HCT116 (cell line): ENCODE measurements at regions not wholly inside any gene's neighbourhood (a gene's known extent, or its start where the extent isn't known, plus 50 kb on each side); places are given as distances from the start of the nearest gene placed in this dataset.

ENCODE experiments used
- ATAC-seq: fragments of 200-7000 bp; cut with Tn5 transposase; 2 replicates; pipeline ENCODE4 v1.9.1; 2020; ENCODE audit warnings: mild to moderate bottlenecking, moderate library complexity
- BruUV-seq: library from RNA; stranded (reverse); fragments of 400-500 nt; replicated peaks from 2 replicates; lab custom pipeline; 2021; lab: Mats Ljungman, UMichigan
- CTCF ChIA-PET: fragments of 300-600 bp; sonication (Branson Sonifier 250); formaldehyde crosslinking; loops from one replicate; lab custom pipeline; 2021; ENCODE audit warnings: antibody characterized with exemption; lab: Charles Lee
- POLR2A ChIA-PET: fragments of 300-600, 350-600 bp; sonication (Branson Sonifier 250); formaldehyde crosslinking; loops from one replicate; lab custom pipeline; 2021; ENCODE audit warnings: antibody characterized with exemption; lab: Charles Lee
- RAD21 ChIA-PET, 2 experiments: fragments of 300-600 bp; sonication (Branson Sonifier 250); formaldehyde crosslinking; loops; one replicate each; lab custom pipeline; 2023; ENCODE audit warnings: low total read pairs in 2 of 2; ENCODE audit not compliant: uncharacterized antibody in 2 of 2, unreplicated experiment in 2 of 2, low non-redundant PET in 1 of 2; lab: Charles Lee
- DNase-seq: peaks from one replicate; pipeline ENCODE4 v3.0.0-alpha.2; 2010; ENCODE audit warnings: low read depth, low spot score
- H2AFZ ChIP-seq: fragments of 200-600 bp; shearing (Covaris generic), sonication (generic); 2 replicates; pipeline ENCODE4 v1.6.1; 2017; ENCODE audit warnings: low read depth, mixed run types, mixed read lengths, antibody characterized with exemption, low read length; ENCODE audit not compliant: poor library complexity, severe bottlenecking
- H3K27ac ChIP-seq: 2 replicates; pipeline ENCODE4 v1.5.1; 2012; ENCODE audit warnings: low read depth, low read length
- H3K27me3 ChIP-seq: fragments of 200-600 bp; sonication (generic); 2 replicates; pipeline ENCODE4 v1.6.1; 2016; ENCODE audit warnings: mixed run types, low read length, mixed read lengths; ENCODE audit not compliant: insufficient read depth
- H3K36me3 ChIP-seq, 2 experiments: fragments of 200-500 bp in 1 of 2; fragments of 200-600 bp in 1 of 2; sonication (Bioruptor generic) in 1 of 2; sonication (generic) in 1 of 2; 2 replicates each; pipeline versions ENCODE4 v1.5.1 to v1.6.1; 2014 to 2016; ENCODE audit warnings: low read length in 2 of 2, inconsistent platforms in 1 of 2, mixed read lengths in 1 of 2, mixed run types in 1 of 2; ENCODE audit not compliant: insufficient read depth in 2 of 2, control insufficient read depth in 1 of 2
- H3K4me1 ChIP-seq, 2 experiments: fragments of 200-600 bp in 1 of 2; sonication (generic) in 1 of 2; 2 replicates each; pipeline versions ENCODE4 v1.5.1 to v1.6.1; 2012 to 2017; ENCODE audit warnings: low read length in 2 of 2, inconsistent platforms in 1 of 2, mild to moderate bottlenecking in 1 of 2, mixed read lengths in 1 of 2, mixed run types in 1 of 2, moderate library complexity in 1 of 2; ENCODE audit not compliant: insufficient read depth in 2 of 2, control insufficient read depth in 1 of 2
- H3K4me2 ChIP-seq: fragments of 200-600 bp; sonication (generic); 2 replicates; pipeline ENCODE4 v1.6.1; 2017; ENCODE audit warnings: mixed run types, low read length, mixed read lengths
- H3K4me3 ChIP-seq, 2 experiments: fragments of 200-600 bp in 1 of 2; sonication (generic) in 1 of 2; replicated peaks in 1 of 2; 2 replicates each; pipeline ENCODE4 v1.5.1; 2011 to 2016; ENCODE audit warnings: low read length in 2 of 2, control low read depth in 1 of 2, low read depth in 1 of 2, mild to moderate bottlenecking in 1 of 2, mixed read lengths in 1 of 2, mixed run types in 1 of 2
- H3K79me2 ChIP-seq: fragments of 200-600 bp; sonication (generic); 2 replicates; pipeline ENCODE4 v1.6.1; 2017; ENCODE audit warnings: mild to moderate bottlenecking, mixed run types, low read length, moderate library complexity, mixed read lengths; ENCODE audit not compliant: insufficient read depth
- H3K9ac ChIP-seq: fragments of 200-600 bp; sonication (generic); 2 replicates; pipeline ENCODE4 v1.6.1; 2016; ENCODE audit warnings: low read length, mixed read lengths
- H3K9me2 ChIP-seq: fragments of 200-600 bp; sonication (generic), shearing (Covaris generic); 2 replicates; pipeline ENCODE4 v1.6.1; 2017; ENCODE audit warnings: mixed run types, mild to moderate bottlenecking, moderate library complexity; ENCODE audit not compliant: insufficient read depth
- H3K9me3 ChIP-seq, 2 experiments: fragments of 200-500 bp in 1 of 2; fragments of 200-600 bp in 1 of 2; sonication (Bioruptor generic) in 1 of 2; sonication (generic) in 1 of 2; 2 replicates each; pipeline ENCODE4 v1.6.1; 2014 to 2017; ENCODE audit warnings: low read length in 2 of 2, mixed read lengths in 2 of 2, inconsistent platforms in 1 of 2, low read depth in 1 of 2, mild to moderate bottlenecking in 1 of 2, mixed run types in 1 of 2, moderate library complexity in 1 of 2; ENCODE audit not compliant: control insufficient read depth in 1 of 2, insufficient read depth in 1 of 2
- H4K20me1 ChIP-seq: fragments of 200-600 bp; sonication (generic), shearing (Covaris generic); 2 replicates; pipeline ENCODE4 v1.6.1; 2017; ENCODE audit warnings: mixed run types, mild to moderate bottlenecking, moderate library complexity; ENCODE audit not compliant: insufficient read depth
- CBX3 ChIP-seq: IDR thresholded peaks from 2 replicates; pipeline ENCODE4 v1.6.1; 2012; ENCODE audit warnings: low read depth
- CEBPB ChIP-seq: IDR thresholded peaks from 2 replicates; pipeline ENCODE4 v1.6.1; 2012; ENCODE audit warnings: low read depth
- EZH2 ChIP-seq: fragments of 200-600 bp; sonication (generic); IDR thresholded peaks from 2 replicates; pipeline ENCODE4 v1.6.1; 2017; ENCODE audit warnings: antibody characterized with exemption, mixed run types
- FOSL1 ChIP-seq: IDR thresholded peaks from 2 replicates; pipeline ENCODE4 v1.6.1; 2012; ENCODE audit warnings: low read depth
- JUND ChIP-seq: IDR thresholded peaks from 2 replicates; pipeline ENCODE4 v1.6.1; 2012
- POLR2A ChIP-seq: IDR thresholded peaks from 2 replicates; pipeline ENCODE4 v1.7.0; 2011; ENCODE audit warnings: borderline replicate concordance; ENCODE audit not compliant: insufficient read depth, insufficient read length; ENCODE audit errors: extremely low read depth
- POLR2AphosphoS5 ChIP-seq: IDR thresholded peaks from 2 replicates; pipeline ENCODE4 v1.6.1; 2011; ENCODE audit warnings: mild to moderate bottlenecking, low read depth, low read length, moderate library complexity
- RAD21 ChIP-seq: IDR thresholded peaks from 2 replicates; pipeline ENCODE4 v1.6.1; 2012; ENCODE audit warnings: low read depth, mild to moderate bottlenecking
- SP1 ChIP-seq: IDR thresholded peaks from 2 replicates; pipeline ENCODE4 v1.6.1; 2012; ENCODE audit warnings: low read depth
- SRF ChIP-seq: IDR thresholded peaks from 2 replicates; pipeline ENCODE4 v1.6.1; 2012; ENCODE audit warnings: low read depth
- TCF7L2 ChIP-seq: IDR thresholded peaks from 2 replicates; pipeline ENCODE4 v1.7.0; 2011; ENCODE audit warnings: borderline replicate concordance, inconsistent platforms; ENCODE audit not compliant: insufficient read depth, insufficient read length; ENCODE audit errors: extremely low read depth
- YY1 ChIP-seq: IDR thresholded peaks from 2 replicates; pipeline ENCODE4 v1.6.1; 2011; ENCODE audit warnings: low read length, low read depth, moderate library complexity, mild to moderate bottlenecking; ENCODE audit not compliant: insufficient replicate concordance; ENCODE audit errors: extremely low read depth
- ZFX ChIP-seq: fragments of 450-650 bp; IDR thresholded peaks from 2 replicates; pipeline ENCODE4 v1.6.1; 2017
- ZNF274 ChIP-seq: fragments of 200-500 bp; sonication (Bioruptor generic); IDR thresholded peaks from 2 replicates; pipeline ENCODE4 v1.6.1; 2014; ENCODE audit warnings: mild to moderate bottlenecking, low read depth, low read length, inconsistent platforms
- intact Hi-C: fragments of 100-400 bp; cut with micrococcal nuclease; formaldehyde crosslinking; loops from 2 replicates; pipeline ENCODE4 v1.10.0; 2022
- TF ChIP-seq, protein P1 (sequence below): IDR thresholded peaks from 2 replicates; pipeline ENCODE4 v1.6.1; 2012

- H3K79me2 ChIP-seq: no peaks in the 10 kb centered on the region
- H3K4me1 ChIP-seq: no peaks in the 10 kb centered on the region
- no peak overlapping the region for H3K9ac ChIP-seq
- ChIA-PET POLR2A (no interaction called here), CTCF (no interaction called here), RAD21 (no interaction called here)
- no peak overlapping the region for H3K27ac ChIP-seq
- no peaks in the 10 kb centered on the region for H3K27me3 ChIP-seq
- H3K9me3 ChIP-seq: peaks cover 4 to 8% of the 10 kb centered on the region in 2 experiments; a peak in 3 of 4 replicates
- intact Hi-C loops: no loop called here
- ATAC-seq (no peak), DNase-seq (no peak)
- H3K4me3 ChIP-seq: no peak overlapping the region
- no peaks in the 10 kb centered on the region for H4K20me1 ChIP-seq
- H3K4me2 ChIP-seq: no peak overlapping the region
- BruUV-seq: no TSS peak
- no peaks in the 10 kb centered on the region for H3K36me3 ChIP-seq
- H2AFZ ChIP-seq: no peak overlapping the region
- H3K9me2 ChIP-seq: no peaks in the 10 kb centered on the region
- TF ChIP-seq TCF7L2: no peak
- no peak for TF ChIP-seq POLR2AphosphoS5
- no peak for TF ChIP-seq SP1
- no peak for TF ChIP-seq ZNF274
- no peak for TF ChIP-seq CEBPB
- no peak for TF ChIP-seq SRF
- TF ChIP-seq YY1: no peak
- TF ChIP-seq FOSL1: no peak
- TF ChIP-seq, protein P1, sequence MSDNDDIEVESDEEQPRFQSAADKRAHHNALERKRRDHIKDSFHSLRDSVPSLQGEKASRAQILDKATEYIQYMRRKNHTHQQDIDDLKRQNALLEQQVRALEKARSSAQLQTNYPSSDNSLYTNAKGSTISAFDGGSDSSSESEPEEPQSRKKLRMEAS: no peak
- no peak for TF ChIP-seq JUND
- TF ChIP-seq CBX3: no peak
- no peak for TF ChIP-seq EZH2
- no peak for TF ChIP-seq POLR2A
- no peak for TF ChIP-seq RAD21
- no peak for TF ChIP-seq ZFX
- TF ChIP-seq, all 23 proteins: peak for 0
Measured at GRCh38 chr5:24215114-24215513, 429.7 kb downstream of the CDH10 start.
